NCI-H2171 (cell line): ENCODE measurements at regions not wholly inside any gene's neighbourhood (a gene's known extent, or its start where the extent isn't known, plus 50 kb on each side); places are given as distances from the start of the nearest gene placed in this dataset.
"Not testable (repeated sequence)": the region's sequence is repeated elsewhere in the genome, so short reads cannot be mapped to it uniquely, and the experiment has no call there.

Experiments
- DNase-seq: peaks from one replicate; lab custom pipeline; 2025; lab: John Stamatoyannopoulos, UW

GRCh38 chr2:17460371-17461086 is 57.7 kb downstream of the RAD51AP2 start:
- DNase-seq: no peak

GRCh38 chr2:17455343-17455742 is 62.9 kb downstream of the RAD51AP2 start:
- no peak for DNase-seq

- DNase-seq: not testable (repeated sequence)
These were observed 72.0 kb downstream of the RAD51AP2 start for GRCh38 chr2:17446191-17446590.

GRCh38 chr2:17445744-17446143 is 72.5 kb downstream of the RAD51AP2 start:
- DNase-seq: no peak

GRCh38 chr2:17442334-17442733 is 75.9 kb downstream of the RAD51AP2 start:
- DNase-seq: no peak

- no peak for DNase-seq
These were observed 76.5 kb downstream of the RAD51AP2 start for GRCh38 chr2:17441790-17442189.

- no peak for DNase-seq
These were observed 77.0 kb downstream of the RAD51AP2 start for GRCh38 chr2:17441055-17441771.

- DNase-seq: no peak
These were observed 87.9 kb downstream of the RAD51AP2 start for GRCh38 chr2:17430326-17430725.

GRCh38 chr2:17429130-17429529 is 89.1 kb downstream of the RAD51AP2 start:
- no peak for DNase-seq

GRCh38 chr2:17427401-17427800 is 90.8 kb downstream of the RAD51AP2 start:
- no peak for DNase-seq

- no peak for DNase-seq
These were observed 91.5 kb downstream of the RAD51AP2 start for GRCh38 chr2:17426743-17427142.

- DNase-seq: no peak
These were observed 96.2 kb downstream of the RAD51AP2 start for GRCh38 chr2:17422061-17422460.

- no peak for DNase-seq
These were observed 101.3 kb downstream of the RAD51AP2 start for GRCh38 chr2:17416884-17417391.

GRCh38 chr2:17413036-17413435 is 105.2 kb downstream of the RAD51AP2 start:
- DNase-seq: no peak

GRCh38 chr2:17401096-17401495 is 117.1 kb downstream of the RAD51AP2 start:
- no peak for DNase-seq

- DNase-seq: no peak
These were observed 119.5 kb downstream of the RAD51AP2 start for GRCh38 chr2:17398770-17399169.

GRCh38 chr2:17388798-17389197 is 129.4 kb downstream of the RAD51AP2 start:
- DNase-seq: no peak

- DNase-seq: no peak
These were observed 130.6 kb downstream of the RAD51AP2 start for GRCh38 chr2:17387591-17387990.

- no peak for DNase-seq
These were observed 131.5 kb downstream of the RAD51AP2 start for GRCh38 chr2:17386771-17387170.

GRCh38 chr2:17380003-17380402 is 138.2 kb downstream of the RAD51AP2 start:
- no peak for DNase-seq

- no peak for DNase-seq
These were observed 143.0 kb downstream of the RAD51AP2 start for GRCh38 chr2:17375262-17375661.

- DNase-seq: no peak
These were observed 144.5 kb downstream of the RAD51AP2 start for GRCh38 chr2:17373741-17374140.

- no peak for DNase-seq
These were observed 145.2 kb downstream of the RAD51AP2 start for GRCh38 chr2:17373041-17373440.
